HEK293 (cell line): ENCODE measurements at regions not wholly inside any gene's neighbourhood (a gene's known extent, or its start where the extent isn't known, plus 50 kb on each side); places are given as distances from the start of the nearest gene placed in this dataset.

ENCODE experiments used
- CTCF ChIA-PET: fragments of 350-600 bp; formaldehyde crosslinking; extraction: SDS; loops from one replicate; lab custom pipeline; 2021; ENCODE audit warnings: antibody characterized with exemption; lab: Yijun Ruan, JAX
- POLR2A ChIA-PET: fragments of 300-600 bp; formaldehyde crosslinking; extraction: SDS; loops from one replicate; lab custom pipeline; 2020; ENCODE audit warnings: antibody characterized with exemption, inconsistent platforms; lab: Yijun Ruan, JAX
- H3K27ac ChIP-seq: fragments of 200-500 bp; sonication (Bioruptor generic); 2 replicates; pipeline ENCODE4 v1.5.1; 2014; ENCODE audit warnings: low read depth, low read length, control low read depth, inconsistent platforms; ENCODE audit errors: extremely low read depth
- H3K36me3 ChIP-seq, 2 experiments: fragments of 200-500 bp in 1 of 2; sonication (Bioruptor generic) in 1 of 2; 1 replicate in 1 of 2; 2 replicates in 1 of 2; pipeline ENCODE4 v1.5.1; 2014 to 2017; ENCODE audit warnings: inconsistent platforms in 2 of 2, low read length in 2 of 2; ENCODE audit not compliant: control insufficient read depth in 2 of 2, insufficient read depth in 1 of 2
- H3K4me1 ChIP-seq: fragments of 200-500 bp; sonication (Bioruptor generic); 2 replicates; pipeline ENCODE4 v1.5.1; 2014; ENCODE audit warnings: mild to moderate bottlenecking, low read length, inconsistent platforms; ENCODE audit not compliant: control insufficient read depth, insufficient read depth
- H3K4me3 ChIP-seq: 2 replicates; pipeline ENCODE4 v1.5.1; 2011; ENCODE audit warnings: low read depth, mild to moderate bottlenecking, control low read depth, low read length, moderate library complexity
- H3K9me3 ChIP-seq: fragments of 200-500 bp; sonication (Bioruptor generic); 2 replicates; pipeline ENCODE4 v1.5.1; 2014; ENCODE audit warnings: low read depth, low read length, inconsistent platforms; ENCODE audit not compliant: control insufficient read depth, insufficient read depth
- AEBP2 ChIP-seq: fragments of 450-650 bp; formaldehyde crosslinking; IDR thresholded peaks from 2 replicates; pipeline ENCODE4 v1.5.1; 2016; ENCODE audit warnings: missing biosample characterization, missing genetic modification characterization, borderline replicate concordance
- GLIS1 ChIP-seq: fragments of 450-650 bp; formaldehyde crosslinking; IDR thresholded peaks from 2 replicates; pipeline ENCODE4 v1.5.1; 2016; ENCODE audit warnings: missing biosample characterization, missing genetic modification characterization
- GLIS2 ChIP-seq: fragments of 450-650 bp; formaldehyde crosslinking; IDR thresholded peaks from 2 replicates; pipeline ENCODE4 v1.5.1; 2016; ENCODE audit warnings: missing biosample characterization, missing genetic modification characterization
- HIC1 ChIP-seq: fragments of 450-650 bp; formaldehyde crosslinking; IDR thresholded peaks from 2 replicates; pipeline ENCODE4 v1.5.1; 2016; ENCODE audit warnings: missing biosample characterization, missing genetic modification characterization
- KLF8 ChIP-seq: fragments of 450-650 bp; formaldehyde crosslinking; IDR thresholded peaks from 2 replicates; pipeline ENCODE4 v1.5.1; 2016; ENCODE audit warnings: missing biosample characterization, missing genetic modification characterization
- PATZ1 ChIP-seq: fragments of 450-650 bp; formaldehyde crosslinking; IDR thresholded peaks from 2 replicates; pipeline ENCODE4 v1.5.1; 2016; ENCODE audit warnings: missing biosample characterization, missing genetic modification characterization
- RBAK ChIP-seq: fragments of 450-650 bp; formaldehyde crosslinking; IDR thresholded peaks from 2 replicates; pipeline ENCODE4 v1.5.1; 2016; ENCODE audit warnings: missing biosample characterization, missing genetic modification characterization
- SP3 ChIP-seq: fragments of 450-650 bp; formaldehyde crosslinking; IDR thresholded peaks from 2 replicates; pipeline ENCODE4 v1.5.1; 2016; ENCODE audit warnings: missing biosample characterization, missing genetic modification characterization
- ZBTB44 ChIP-seq: fragments of 450-650 bp; IDR thresholded peaks from 2 replicates; pipeline ENCODE4 v1.5.1; 2018; ENCODE audit warnings: missing biosample characterization, mild to moderate bottlenecking, missing genetic modification characterization
- ZFP69B ChIP-seq: fragments of 450-650 bp; formaldehyde crosslinking; IDR thresholded peaks from 2 replicates; pipeline ENCODE4 v1.5.1; 2016; ENCODE audit warnings: missing biosample characterization, missing genetic modification characterization
- ZNF114 ChIP-seq: fragments of 450-650 bp; formaldehyde crosslinking; IDR thresholded peaks from 2 replicates; pipeline ENCODE4 v1.5.0; 2017; ENCODE audit warnings: missing biosample characterization, missing genetic modification characterization
- ZNF202 ChIP-seq: fragments of 450-650 bp; formaldehyde crosslinking; IDR thresholded peaks from 2 replicates; pipeline ENCODE4 v1.5.1; 2016; ENCODE audit warnings: missing biosample characterization, missing genetic modification characterization, borderline replicate concordance
- ZNF394 ChIP-seq: fragments of 450-650 bp; formaldehyde crosslinking; IDR thresholded peaks from 2 replicates; pipeline ENCODE4 v1.5.1; 2016; ENCODE audit warnings: missing biosample characterization, missing genetic modification characterization, mild to moderate bottlenecking, moderate library complexity, borderline replicate concordance
- ZNF501 ChIP-seq: fragments of 450-650 bp; formaldehyde crosslinking; IDR thresholded peaks from 2 replicates; pipeline ENCODE4 v1.5.1; 2016; ENCODE audit warnings: missing biosample characterization, missing genetic modification characterization
- ZNF658 ChIP-seq: fragments of 450-650 bp; formaldehyde crosslinking; IDR thresholded peaks from 2 replicates; pipeline ENCODE4; 2016; ENCODE audit warnings: missing biosample characterization, missing genetic modification characterization
- ZNF707 ChIP-seq: fragments of 450-650 bp; formaldehyde crosslinking; IDR thresholded peaks from 2 replicates; pipeline ENCODE4 v1.5.1; 2016; ENCODE audit warnings: missing biosample characterization, missing genetic modification characterization

- POLR2A ChIA-PET, result no interaction called here
- Histone ChIP-seq H3K36me3 (no peaks in the 10 kb centered on the region), H3K9me3 (no peaks in the 10 kb centered on the region), H3K4me3 (no peak overlapping the region), H3K4me1 (no peaks in the 10 kb centered on the region), H3K27ac (no peak overlapping the region)
- TF ChIP-seq ZNF202, result no peak
- TF ChIP-seq RBAK (tag by site-specific recombination), result no peak
- no peak for TF ChIP-seq GLIS1 (tag by site-specific recombination)
- no peak for TF ChIP-seq KLF8
- TF ChIP-seq ZFP69B, result no peak
- TF ChIP-seq ZNF114 (tag by site-specific recombination), result no peak
- TF ChIP-seq ZNF501 (tag by site-specific recombination), result no peak
- no peak for TF ChIP-seq ZBTB44 (tag by site-specific recombination)
- TF ChIP-seq HIC1, result no peak
- TF ChIP-seq PATZ1, result no peak
- no peak for TF ChIP-seq ZNF707 (tag by site-specific recombination)
- no peak for TF ChIP-seq AEBP2 (tag by site-specific recombination)
- no peak for TF ChIP-seq ZNF658 (tag by site-specific recombination)
- no peak for TF ChIP-seq ZNF394 (tag by site-specific recombination)
- no peak for TF ChIP-seq GLIS2 (tag by site-specific recombination)
- CTCF ChIA-PET, result no interaction called here
Observed at GRCh38 chr18:41845563-41845962, 109.5 kb upstream of the PIK3C3 start.

- CTCF ChIA-PET, result no interaction called here
- Histone ChIP-seq H3K9me3 (no peaks in the 10 kb centered on the region), H3K27ac (no peak overlapping the region), H3K36me3 (no peaks in the 10 kb centered on the region), H3K4me1 (no peaks in the 10 kb centered on the region), H3K4me3 (no peak overlapping the region)
- POLR2A ChIA-PET, result no interaction called here
- no peak for TF ChIP-seq SP3 (tag by site-specific recombination)
Observed at GRCh38 chr18:41842886-41843285, 112.1 kb upstream of the PIK3C3 start.
